ENCODE measurements at regions not wholly inside any gene's neighbourhood (a gene's known extent, or its start where the extent isn't known, plus 50 kb on each side); places are given as distances from the start of the nearest gene placed in this dataset.

- Histone ChIP-seq H3K36me3 (no peaks in the 10 kb centered on the region), H3K4me3 (no peak overlapping the region), H3K4me1 (ENCODE audit: low read depth) (no peaks in the 10 kb centered on the region), H3K27me3 (no peaks in the 10 kb centered on the region), H3K9me3 (ENCODE audit: low read depth) (no peaks in the 10 kb centered on the region), H3K27ac (no peak overlapping the region)
- TF ChIP-seq, protein P1, sequence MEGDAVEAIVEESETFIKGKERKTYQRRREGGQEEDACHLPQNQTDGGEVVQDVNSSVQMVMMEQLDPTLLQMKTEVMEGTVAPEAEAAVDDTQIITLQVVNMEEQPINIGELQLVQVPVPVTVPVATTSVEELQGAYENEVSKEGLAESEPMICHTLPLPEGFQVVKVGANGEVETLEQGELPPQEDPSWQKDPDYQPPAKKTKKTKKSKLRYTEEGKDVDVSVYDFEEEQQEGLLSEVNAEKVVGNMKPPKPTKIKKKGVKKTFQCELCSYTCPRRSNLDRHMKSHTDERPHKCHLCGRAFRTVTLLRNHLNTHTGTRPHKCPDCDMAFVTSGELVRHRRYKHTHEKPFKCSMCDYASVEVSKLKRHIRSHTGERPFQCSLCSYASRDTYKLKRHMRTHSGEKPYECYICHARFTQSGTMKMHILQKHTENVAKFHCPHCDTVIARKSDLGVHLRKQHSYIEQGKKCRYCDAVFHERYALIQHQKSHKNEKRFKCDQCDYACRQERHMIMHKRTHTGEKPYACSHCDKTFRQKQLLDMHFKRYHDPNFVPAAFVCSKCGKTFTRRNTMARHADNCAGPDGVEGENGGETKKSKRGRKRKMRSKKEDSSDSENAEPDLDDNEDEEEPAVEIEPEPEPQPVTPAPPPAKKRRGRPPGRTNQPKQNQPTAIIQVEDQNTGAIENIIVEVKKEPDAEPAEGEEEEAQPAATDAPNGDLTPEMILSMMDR (IDR thresholded peaks at IDR 0.05; ENCODE audit: low read depth, low read length) = no peak
- DNase-seq (ENCODE audit: low read depth in 1 of 2, low spot score in 1 of 2) = no peak
These were observed 132.1 kb upstream of the MAP3K1 start for GRCh38 chr5:56683281-56683680.

DNA sequence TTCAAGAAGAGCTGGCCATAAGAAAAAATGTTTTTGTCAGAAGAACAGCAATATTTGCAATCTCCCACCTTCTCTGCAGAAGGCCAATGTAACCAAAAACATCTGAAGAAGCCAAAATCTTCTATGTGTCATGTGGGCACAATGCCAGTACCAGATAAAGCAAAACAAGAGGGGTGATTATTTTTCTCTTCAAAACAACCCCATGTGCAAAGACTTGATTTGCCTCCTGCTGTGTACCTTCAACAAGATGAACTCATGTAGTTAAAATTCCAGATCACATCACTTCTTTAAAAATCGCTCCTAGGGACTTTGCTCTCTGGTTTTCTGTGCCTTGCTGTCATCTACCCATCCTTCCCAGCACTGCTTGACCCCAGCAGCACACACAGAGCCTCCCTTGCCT lies 134.0 kb upstream of the MAP3K1 start:
- no peak overlapping the region for H3K4me3 ChIP-seq
- no peaks in the 10 kb centered on the region for H3K9me3 ChIP-seq (ENCODE audit: low read depth)
- no peaks in the 10 kb centered on the region for H3K27me3 ChIP-seq
- TF ChIP-seq, protein P1 (IDR thresholded peaks at IDR 0.05; ENCODE audit: low read depth, low read length) = no peak
- H3K36me3 ChIP-seq = no peaks in the 10 kb centered on the region
- H3K4me1 ChIP-seq (ENCODE audit: low read depth) = no peaks in the 10 kb centered on the region
- DNase-seq (ENCODE audit: low read depth in 1 of 2, low spot score in 1 of 2) = peak in 1 of 2 donors; percentile 49
- H3K27ac ChIP-seq = no peak overlapping the region

DNA sequence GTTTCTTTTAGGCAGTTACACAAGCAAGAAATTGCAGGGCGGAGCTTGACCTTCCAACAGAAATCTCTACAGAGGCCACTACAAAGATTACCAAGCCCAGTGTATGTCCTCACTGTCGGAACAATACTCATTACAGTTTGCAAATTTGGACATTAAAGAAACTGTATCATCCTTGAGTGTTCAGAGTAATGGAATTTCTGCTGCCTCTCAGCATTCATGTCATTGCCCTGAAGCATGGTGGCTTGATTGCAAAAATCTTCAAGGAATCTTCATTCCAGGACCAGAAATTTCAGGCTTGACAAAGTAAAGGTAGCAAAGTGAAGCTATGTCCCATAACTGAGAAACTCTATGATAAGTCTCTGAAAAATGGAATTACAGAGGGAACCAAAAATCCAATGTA lies 134.6 kb upstream of the MAP3K1 start:
- Histone ChIP-seq H3K36me3 (no peaks in the 10 kb centered on the region), H3K4me1 (ENCODE audit: low read depth) (no peaks in the 10 kb centered on the region), H3K27me3 (no peaks in the 10 kb centered on the region), H3K9me3 (ENCODE audit: low read depth) (no peaks in the 10 kb centered on the region), H3K4me3 (no peak overlapping the region), H3K27ac (no peak overlapping the region)
- TF ChIP-seq, protein P1 (IDR thresholded peaks at IDR 0.05; ENCODE audit: low read depth, low read length) = no peak
- no peak for DNase-seq (ENCODE audit: low read depth in 1 of 2, low spot score in 1 of 2)

DNA sequence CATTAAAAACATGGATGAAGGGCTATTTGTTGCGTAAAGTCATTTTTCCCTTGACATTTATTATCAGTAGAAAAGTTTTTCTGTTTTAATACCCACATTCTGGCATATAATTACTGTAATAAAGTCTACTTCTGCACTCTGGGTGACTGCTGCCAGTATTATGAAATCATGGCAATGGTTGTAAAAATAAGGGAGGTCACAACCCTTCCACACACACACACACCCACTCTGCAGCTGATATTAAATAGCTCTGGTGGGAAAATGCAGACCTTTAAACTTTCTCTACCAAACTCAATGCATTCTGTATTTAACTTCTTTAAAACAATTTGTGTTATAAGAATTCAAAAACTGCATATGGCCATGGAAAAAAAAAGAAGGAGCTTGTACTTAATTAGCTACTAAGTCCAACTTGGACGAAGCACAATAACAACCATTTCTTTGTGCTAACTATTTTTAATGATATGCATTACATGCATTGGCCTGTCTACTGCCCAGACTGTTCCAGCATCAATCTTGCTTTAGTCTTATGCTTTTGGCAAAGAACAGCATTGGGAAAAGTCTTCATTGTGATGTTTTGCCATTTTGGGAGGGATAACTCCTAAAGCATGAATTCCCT lies 137.6 kb upstream of the MAP3K1 start:
- Histone ChIP-seq H3K4me1 (ENCODE audit: low read depth) (no peaks in the 10 kb centered on the region), H3K4me3 (no peak overlapping the region)
- TF ChIP-seq, protein P1 (IDR thresholded peaks at IDR 0.05; ENCODE audit: low read depth, low read length) = no peak

GRCh38 chr5:56676091-56676768 lies 139.1 kb upstream of the MAP3K1 start:
- Histone ChIP-seq H3K4me3 (no peak overlapping the region), H3K27me3 (no peaks in the 10 kb centered on the region), H3K9me3 (ENCODE audit: low read depth) (no peaks in the 10 kb centered on the region), H3K27ac (no peak overlapping the region), H3K36me3 (no peaks in the 10 kb centered on the region), H3K4me1 (ENCODE audit: low read depth) (no peaks in the 10 kb centered on the region)
- TF ChIP-seq, protein P1 (IDR thresholded peaks at IDR 0.05; ENCODE audit: low read depth, low read length) = no peak
- DNase-seq (ENCODE audit: low read depth in 1 of 2, low spot score in 1 of 2) = no peak

More for the DNA sequence above, 137.6 kb upstream of the MAP3K1 start:
- Histone ChIP-seq H3K36me3 (no peaks in the 10 kb centered on the region), H3K27ac (no peak overlapping the region), H3K27me3 (no peaks in the 10 kb centered on the region), H3K9me3 (ENCODE audit: low read depth) (no peaks in the 10 kb centered on the region)
- peak in 1 of 2 donors; percentile 23 for DNase-seq (ENCODE audit: low read depth in 1 of 2, low spot score in 1 of 2)
